DND-41 (cell line): ENCODE measurements at regions not wholly inside any gene's neighbourhood (a gene's known extent, or its start where the extent isn't known, plus 50 kb on each side); places are given as distances from the start of the nearest gene placed in this dataset.

ENCODE experiments used
- ATAC-seq: fragments of 200-7000 bp; cut with Tn5 transposase; 3 replicates; pipeline ENCODE4 v1.9.1; 2021; ENCODE audit warnings: low read depth; ENCODE audit not compliant: insufficient read depth
- DNase-seq: peaks from one replicate; pipeline ENCODE4 v3.0.0-alpha.2; 2020
- H2AFZ ChIP-seq: 2 replicates; pipeline ENCODE4 v1.6.0; 2012; ENCODE audit warnings: low read depth, low read length
- H3K27ac ChIP-seq: 2 replicates; pipeline ENCODE4 v1.5.1; 2012; ENCODE audit warnings: low read length, inconsistent platforms
- H3K27me3 ChIP-seq: fragments of 200-600 bp; sonication (generic); 2 replicates; pipeline ENCODE4 v1.6.0; 2012; ENCODE audit warnings: low read length, mild to moderate bottlenecking, inconsistent platforms; ENCODE audit not compliant: insufficient read depth, poor library complexity
- H3K36me3 ChIP-seq: 2 replicates; pipeline ENCODE4 v1.5.1; 2012; ENCODE audit warnings: low read length, inconsistent platforms; ENCODE audit not compliant: insufficient read depth
- H3K4me1 ChIP-seq: 2 replicates; pipeline ENCODE4 v1.5.1; 2012; ENCODE audit warnings: mild to moderate bottlenecking, low read length; ENCODE audit not compliant: insufficient read depth
- H3K4me2 ChIP-seq: 2 replicates; pipeline ENCODE4 v1.6.0; 2012; ENCODE audit warnings: mild to moderate bottlenecking, moderate library complexity, low read length, inconsistent platforms; ENCODE audit not compliant: insufficient read depth
- H3K4me3 ChIP-seq, 2 experiments: fragments of 200-600 bp in 1 of 2; shearing (Covaris generic) in 1 of 2; 2 replicates each; pipeline ENCODE4 v1.5.1; 2012 to 2016; ENCODE audit warnings: inconsistent platforms in 2 of 2, low read length in 2 of 2, mild to moderate bottlenecking in 2 of 2, low read depth in 1 of 2, moderate library complexity in 1 of 2
- H3K79me2 ChIP-seq: 2 replicates; pipeline ENCODE4 v1.6.0; 2012; ENCODE audit warnings: low read length, inconsistent platforms; ENCODE audit not compliant: insufficient read depth
- H3K9ac ChIP-seq: 2 replicates; pipeline ENCODE4 v1.6.0; 2012; ENCODE audit warnings: low read depth, mild to moderate bottlenecking, inconsistent platforms, low read length, moderate library complexity
- H3K9me3 ChIP-seq: 2 replicates; pipeline ENCODE4 v1.5.1; 2012; ENCODE audit warnings: low read length, moderate library complexity, mild to moderate bottlenecking, inconsistent platforms; ENCODE audit not compliant: insufficient read depth, severe bottlenecking
- H4K20me1 ChIP-seq: 2 replicates; pipeline ENCODE4 v1.6.0; 2012; ENCODE audit warnings: low read length; ENCODE audit not compliant: insufficient read depth
- CTCF ChIP-seq: IDR thresholded peaks from 2 replicates; pipeline ENCODE4 v1.5.1; 2012; ENCODE audit warnings: borderline replicate concordance, low read length, moderate library complexity, mild to moderate bottlenecking; ENCODE audit not compliant: poor library complexity, severe bottlenecking; ENCODE audit errors: extremely low read depth
- EZH2 ChIP-seq: IDR thresholded peaks from 3 replicates; pipeline ENCODE4 v1.6.1; 2012; ENCODE audit warnings: borderline replicate concordance, low read depth, mild to moderate bottlenecking, moderate library complexity, low read length, inconsistent platforms; ENCODE audit not compliant: severe bottlenecking

GRCh38 chr11:27868226-27868625 is 168.0 kb upstream of the BDNF start:
- H3K9ac ChIP-seq = no peak overlapping the region
- no peaks in the 10 kb centered on the region for H3K9me3 ChIP-seq
- DNase-seq (no peak), ATAC-seq (no peak)
- no peaks in the 10 kb centered on the region for H3K27me3 ChIP-seq
- no peaks in the 10 kb centered on the region for H3K79me2 ChIP-seq
- H3K4me2 ChIP-seq = no peak overlapping the region
- TF ChIP-seq CTCF (no peak), EZH2 (no peak)
- H4K20me1 ChIP-seq = no peaks in the 10 kb centered on the region
- no peaks in the 10 kb centered on the region for H3K4me1 ChIP-seq
- H3K27ac ChIP-seq = no peak overlapping the region
- H2AFZ ChIP-seq = no peak overlapping the region
- H3K4me3 ChIP-seq = no peak overlapping the region
- no peaks in the 10 kb centered on the region for H3K36me3 ChIP-seq

- Histone ChIP-seq H2AFZ (no peak overlapping the region), H3K9me3 (no peaks in the 10 kb centered on the region), H3K79me2 (no peaks in the 10 kb centered on the region), H3K4me2 (no peak overlapping the region), H3K36me3 (no peaks in the 10 kb centered on the region), H3K27me3 (no peaks in the 10 kb centered on the region), H4K20me1 (no peaks in the 10 kb centered on the region), H3K27ac (no peak overlapping the region), H3K4me3 (no peak overlapping the region), H3K9ac (no peak overlapping the region), H3K4me1 (no peaks in the 10 kb centered on the region)
- no peak for ATAC-seq
- no peak for DNase-seq
- TF ChIP-seq EZH2 = no peak
- TF ChIP-seq CTCF = no peak
Measured at GRCh38 chr11:27865105-27865504, 164.8 kb upstream of the BDNF start.

- DNase-seq = no peak
- Histone ChIP-seq H3K36me3 (no peaks in the 10 kb centered on the region), H3K4me1 (no peaks in the 10 kb centered on the region), H2AFZ (no peak overlapping the region), H3K27me3 (no peaks in the 10 kb centered on the region), H3K9ac (no peak overlapping the region), H4K20me1 (no peaks in the 10 kb centered on the region), H3K27ac (no peak overlapping the region), H3K4me3 (no peak overlapping the region), H3K9me3 (no peaks in the 10 kb centered on the region), H3K4me2 (no peak overlapping the region), H3K79me2 (no peaks in the 10 kb centered on the region)
- TF ChIP-seq EZH2 = no peak
- ATAC-seq = no peak
Measured at GRCh38 chr11:27864611-27865010, 164.4 kb upstream of the BDNF start.

- no peak for ATAC-seq
- Histone ChIP-seq H3K4me3 (no peak overlapping the region), H3K9me3 (no peaks in the 10 kb centered on the region), H3K27me3 (no peaks in the 10 kb centered on the region), H2AFZ (no peak overlapping the region), H3K4me2 (no peak overlapping the region), H3K36me3 (no peaks in the 10 kb centered on the region), H3K9ac (no peak overlapping the region), H3K79me2 (no peaks in the 10 kb centered on the region), H3K27ac (no peak overlapping the region), H3K4me1 (no peaks in the 10 kb centered on the region), H4K20me1 (no peaks in the 10 kb centered on the region)
- no peak for DNase-seq
- no peak for TF ChIP-seq EZH2
- no peak for TF ChIP-seq CTCF
Measured at GRCh38 chr11:27864091-27864491, 163.8 kb upstream of the BDNF start.
